SKM-1 treated with dmso at 0.1 percent for 144 hours (cell line): ENCODE measurements at regions not wholly inside any gene's neighbourhood (a gene's known extent, or its start where the extent isn't known, plus 50 kb on each side); places are given as distances from the start of the nearest gene placed in this dataset.

Experiments used
- DNase-seq: peaks from one replicate; lab custom pipeline; 2025; ENCODE audit not compliant: unreplicated experiment; lab: John Stamatoyannopoulos, UW

DNA sequence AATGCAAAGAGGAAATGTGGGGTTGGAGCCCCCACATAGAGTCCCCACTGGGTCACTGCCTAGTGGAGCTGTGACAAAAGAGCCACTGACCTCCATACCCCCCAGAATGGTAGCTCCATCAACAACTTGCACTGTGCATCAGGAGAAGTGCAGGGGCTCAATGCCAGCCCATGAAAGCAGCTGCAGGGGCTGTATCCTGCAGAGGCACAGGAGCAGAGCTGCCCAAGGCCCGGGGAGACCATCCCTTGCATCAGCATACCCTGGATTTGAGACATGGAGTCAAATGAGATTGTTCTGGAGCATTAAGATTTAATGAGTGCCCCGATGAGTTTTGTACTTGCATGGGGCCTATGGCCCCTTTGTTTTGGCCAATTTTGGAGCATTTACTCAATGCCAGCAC lies 1023.6 kb downstream of the VRK1 start:
- no peak for DNase-seq

- no peak for DNase-seq
Measured at GRCh38 chr14:97824218-97824617, 1027.0 kb downstream of the VRK1 start.

DNA sequence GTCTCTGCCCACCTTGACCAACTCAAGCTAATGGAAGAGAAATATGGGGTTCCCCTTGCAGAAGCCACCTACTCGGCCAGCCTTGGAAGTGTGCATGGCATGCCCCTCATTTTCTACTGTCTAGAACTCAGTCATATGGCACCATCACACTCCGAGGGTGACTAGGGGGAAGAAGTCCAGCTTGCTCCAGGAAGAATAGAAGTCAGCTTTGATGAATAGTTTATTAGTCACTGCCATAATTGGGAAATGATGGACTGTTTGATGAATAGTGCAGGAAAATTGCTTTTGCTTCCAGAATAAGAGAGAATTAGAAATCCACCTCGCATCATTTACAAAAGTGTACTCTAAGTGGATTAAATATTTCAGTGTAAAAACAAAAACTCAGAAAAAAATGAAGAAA lies 1030.6 kb downstream of the VRK1 start:
- no peak for DNase-seq

DNA sequence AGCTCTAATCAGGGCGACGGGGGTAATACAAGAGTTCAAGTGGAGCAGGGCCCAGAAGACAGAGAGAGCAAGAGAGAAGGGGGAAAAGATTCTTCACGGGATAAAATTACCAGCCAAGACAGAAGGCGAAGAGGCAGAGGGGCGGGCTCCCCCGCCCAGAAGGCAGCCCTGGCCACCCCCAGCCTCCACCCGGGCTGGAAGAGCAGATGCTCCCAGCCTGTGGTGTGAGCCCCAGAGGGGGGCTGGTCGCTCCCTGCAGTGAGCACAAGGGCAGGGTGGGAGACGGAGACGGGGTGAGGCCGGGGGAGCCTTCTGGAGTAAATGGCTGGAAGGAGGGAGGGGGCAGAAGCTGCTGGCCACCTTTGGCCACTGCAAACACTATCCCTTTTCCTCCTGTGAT lies 1035.6 kb downstream of the VRK1 start:
- DNase-seq: no peak

DNA sequence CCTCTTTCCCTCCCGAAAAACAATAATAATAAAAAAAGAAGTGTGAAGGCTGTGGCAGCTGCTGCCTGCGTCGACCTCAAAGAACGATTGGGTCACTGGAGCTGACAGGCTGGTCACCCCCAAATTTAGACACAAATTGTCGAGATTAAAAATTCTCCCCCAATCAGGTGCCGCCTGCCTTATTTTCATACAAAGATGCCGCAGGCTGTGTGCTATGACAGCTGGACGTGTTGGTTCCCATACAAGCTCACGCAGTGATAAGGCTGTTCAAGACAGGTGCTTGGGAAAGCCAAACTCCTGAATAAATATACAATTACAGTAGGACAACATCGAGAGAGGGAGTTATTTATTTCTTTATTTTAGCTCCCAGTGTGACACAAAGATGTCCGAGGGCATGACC lies 1041.8 kb downstream of the VRK1 start:
- no peak for DNase-seq

DNA sequence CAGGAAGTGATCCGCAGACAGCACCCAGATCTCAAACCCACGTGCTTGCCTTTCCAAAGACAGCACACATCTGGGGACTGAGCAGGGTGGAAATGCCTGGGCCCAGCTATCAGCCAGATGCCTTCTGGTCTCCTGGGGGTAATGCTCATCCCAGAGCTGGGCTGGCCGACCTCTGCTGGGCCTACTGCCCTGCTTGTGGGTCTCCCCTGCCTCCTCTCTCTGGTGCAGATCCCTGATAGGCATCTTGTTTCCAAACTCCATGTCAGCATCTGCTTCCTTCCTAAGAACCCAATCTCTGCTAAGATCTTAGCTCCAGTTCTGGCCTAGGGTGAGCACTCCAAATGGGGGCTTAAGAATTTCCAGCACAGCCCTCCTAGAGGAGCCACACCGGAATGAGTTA lies 1043.0 kb downstream of the VRK1 start:
- DNase-seq: no peak

DNA sequence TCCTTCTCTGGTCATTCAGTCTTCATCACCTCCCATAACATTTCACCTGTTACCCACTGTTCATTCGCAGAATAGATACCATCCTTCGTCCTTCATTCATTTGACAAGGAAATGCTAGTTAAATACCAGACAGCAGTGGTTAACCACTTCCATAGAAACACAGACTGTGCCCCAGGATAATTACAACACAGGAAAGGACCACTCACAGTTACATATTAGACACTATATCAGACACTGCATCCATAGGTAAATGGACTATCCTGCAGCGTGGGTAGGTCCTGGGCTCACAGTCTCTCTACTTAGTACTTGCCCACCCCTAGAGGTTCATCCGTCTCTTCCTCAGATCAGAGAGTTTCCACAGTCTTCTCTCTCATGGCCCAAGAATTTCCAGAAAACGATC lies 1044.6 kb downstream of the VRK1 start:
- DNase-seq: no peak

GRCh38 chr14:97843066-97843465 lies 1045.9 kb downstream of the VRK1 start:
- no peak for DNase-seq

GRCh38 chr14:97844042-97844441 lies 1046.9 kb downstream of the VRK1 start:
- no peak for DNase-seq

DNA sequence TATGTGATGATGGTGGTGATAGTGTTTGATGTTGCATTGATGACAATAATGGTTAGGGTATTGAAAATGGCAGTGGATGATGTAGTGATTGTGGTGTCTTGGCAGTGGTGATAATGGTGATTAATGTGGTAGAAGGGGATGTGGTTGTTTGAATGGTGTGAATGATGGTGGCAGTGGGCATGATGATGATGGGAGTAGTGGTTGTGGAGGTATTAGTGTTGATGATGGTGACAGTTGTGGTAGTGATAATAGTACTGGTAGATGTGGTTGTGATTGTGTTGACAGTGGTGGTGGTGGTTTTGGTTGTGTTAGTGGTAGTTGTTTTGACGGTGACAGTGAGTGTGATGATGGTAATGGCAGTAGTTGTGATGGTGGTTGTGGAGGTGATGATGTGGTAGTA lies 1049.0 kb downstream of the VRK1 start:
- no peak for DNase-seq

DNA sequence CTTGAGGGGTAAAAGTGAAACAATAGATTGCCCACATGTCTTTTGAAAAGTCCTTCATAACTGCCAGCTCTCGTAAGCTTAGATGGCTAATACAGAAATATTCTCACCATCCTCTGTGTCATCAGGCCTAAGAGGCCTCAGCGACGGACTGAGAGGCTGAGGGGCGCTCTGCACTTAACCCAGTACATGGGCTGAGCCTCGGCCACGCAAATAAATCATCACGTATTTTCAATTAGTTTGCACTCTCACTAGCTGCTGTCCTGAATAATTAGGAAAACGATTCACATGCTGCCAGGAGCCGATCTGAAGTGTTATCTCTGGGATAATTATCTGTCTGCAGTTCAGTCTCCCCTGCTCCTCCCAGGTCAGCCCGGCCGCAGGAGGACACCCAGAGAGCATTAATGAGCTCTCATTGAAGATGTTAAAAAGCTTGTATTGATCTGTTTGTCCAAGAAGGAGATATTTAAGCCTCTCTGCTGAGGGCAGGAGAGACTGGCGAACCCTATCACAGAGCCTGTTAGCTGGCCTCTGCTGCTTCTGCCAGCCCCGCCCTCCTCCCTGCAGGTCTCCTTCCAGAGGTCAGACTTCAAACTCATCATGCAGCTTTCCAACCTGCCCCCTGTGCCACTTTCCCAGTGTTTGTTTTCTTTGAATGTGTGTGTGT lies 1051.3 kb downstream of the VRK1 start:
- DNase-seq: no peak

GRCh38 chr14:97850466-97850865 lies 1053.3 kb downstream of the VRK1 start:
- no peak for DNase-seq

- no peak for DNase-seq
Measured at GRCh38 chr14:97850886-97851285, 1053.7 kb downstream of the VRK1 start.

GRCh38 chr14:97851428-97851995 lies 1054.3 kb downstream of the VRK1 start:
- DNase-seq: no peak

GRCh38 chr14:97854918-97855317 lies 1057.7 kb downstream of the VRK1 start:
- DNase-seq: no peak

- no peak for DNase-seq
Measured at GRCh38 chr14:97866195-97866594, 1069.0 kb downstream of the VRK1 start.

- DNase-seq: no peak
Measured at GRCh38 chr14:97866664-97867063, 1069.5 kb downstream of the VRK1 start.

DNA sequence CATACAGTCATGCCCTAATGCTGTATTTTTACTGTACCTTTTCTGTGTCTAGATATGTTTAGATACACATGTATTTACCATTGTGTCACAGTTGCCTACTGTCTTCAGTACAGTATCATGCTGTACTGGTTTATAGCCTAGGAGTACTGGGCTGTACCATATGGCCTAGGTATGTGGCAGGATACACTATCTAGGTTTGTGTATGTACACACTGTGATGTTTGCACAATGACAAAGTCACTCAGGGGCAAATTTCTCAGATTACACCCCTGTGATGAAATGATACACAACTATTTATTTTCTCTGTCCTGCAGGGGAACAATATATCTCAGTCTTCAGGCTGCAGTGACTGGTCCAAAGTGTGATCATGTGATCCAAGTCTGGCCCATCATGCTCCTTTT lies 1076.1 kb downstream of the VRK1 start:
- DNase-seq: no peak

GRCh38 chr14:97874394-97874793 lies 1077.2 kb downstream of the VRK1 start:
- DNase-seq: no peak

DNA sequence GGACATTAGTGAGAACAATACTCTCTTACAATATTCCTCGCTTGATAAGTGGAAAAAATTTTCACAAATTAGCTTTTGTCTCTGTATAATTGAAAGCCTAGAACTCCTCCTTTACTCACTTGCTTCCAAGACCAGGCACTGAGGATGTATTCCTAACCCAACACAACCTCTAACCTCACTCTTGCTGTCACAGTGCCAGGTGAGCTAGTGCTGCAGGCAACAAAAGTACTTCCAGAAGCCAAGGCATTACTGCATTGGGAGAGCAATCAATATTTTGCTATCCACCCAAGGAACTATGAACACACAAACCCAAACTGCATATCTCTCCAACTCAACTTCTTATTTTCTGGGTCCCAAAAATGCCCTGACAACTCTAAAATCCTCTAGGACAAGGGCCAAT lies 1081.0 kb downstream of the VRK1 start:
- no peak for DNase-seq

GRCh38 chr14:97878727-97879126 lies 1081.5 kb downstream of the VRK1 start:
- no peak for DNase-seq

DNA sequence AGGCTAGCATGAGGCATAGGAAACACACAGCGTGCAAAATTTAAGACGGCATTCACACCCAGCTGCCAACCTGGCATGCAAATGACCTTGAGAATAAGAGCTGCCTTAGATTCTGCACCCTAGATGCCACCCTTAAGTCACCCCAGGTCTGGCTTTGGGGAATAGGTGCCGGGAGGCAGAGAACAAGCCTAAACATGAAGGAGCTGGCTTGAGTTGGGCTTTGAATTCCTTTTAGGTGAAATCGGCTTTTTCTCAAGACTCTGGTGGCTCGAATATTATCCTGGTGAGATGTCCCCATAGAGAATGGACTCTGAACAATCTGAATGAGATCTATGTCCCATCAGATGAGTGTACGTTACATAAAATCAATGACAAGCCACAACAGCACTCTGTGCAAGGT lies 1090.5 kb downstream of the VRK1 start:
- DNase-seq: no peak

DNA sequence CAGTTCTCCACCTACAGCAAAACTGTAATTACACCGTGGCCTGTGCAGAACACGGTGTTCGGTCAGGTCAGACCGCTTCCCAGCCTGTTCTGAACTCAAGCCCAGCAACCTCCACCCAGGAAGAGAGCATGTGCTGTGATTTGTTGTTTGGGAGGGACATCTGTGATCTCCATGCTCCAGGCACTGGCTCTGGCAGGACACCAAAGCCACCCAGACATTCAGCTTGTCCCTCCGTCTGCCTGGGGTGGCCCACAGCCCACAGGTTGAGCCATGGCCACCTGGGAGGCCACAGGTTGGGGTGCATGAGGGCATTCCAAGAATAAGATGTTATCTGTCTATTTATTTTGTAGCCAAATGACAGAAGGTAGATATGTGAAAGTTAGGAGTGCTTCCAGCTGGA lies 1091.1 kb downstream of the VRK1 start:
- DNase-seq: no peak
